HCT116 (cell line): ENCODE measurements at regions not wholly inside any gene's neighbourhood (a gene's known extent, or its start where the extent isn't known, plus 50 kb on each side); places are given as distances from the start of the nearest gene placed in this dataset.

Experiments used
- ATAC-seq: fragments of 200-7000 bp; cut with Tn5 transposase; 2 replicates; pipeline ENCODE4 v1.9.1; 2020; ENCODE audit warnings: mild to moderate bottlenecking, moderate library complexity
- BruUV-seq: library from RNA; stranded (reverse); fragments of 400-500 nt; replicated peaks from 2 replicates; lab custom pipeline; 2021; lab: Mats Ljungman, UMichigan
- CTCF ChIA-PET: fragments of 300-600 bp; sonication (Branson Sonifier 250); formaldehyde crosslinking; loops from one replicate; lab custom pipeline; 2021; ENCODE audit warnings: antibody characterized with exemption; lab: Charles Lee
- POLR2A ChIA-PET: fragments of 300-600, 350-600 bp; sonication (Branson Sonifier 250); formaldehyde crosslinking; loops from one replicate; lab custom pipeline; 2021; ENCODE audit warnings: antibody characterized with exemption; lab: Charles Lee
- RAD21 ChIA-PET, 2 experiments: fragments of 300-600 bp; sonication (Branson Sonifier 250); formaldehyde crosslinking; loops; one replicate each; lab custom pipeline; 2023; ENCODE audit warnings: low total read pairs in 2 of 2; ENCODE audit not compliant: uncharacterized antibody in 2 of 2, unreplicated experiment in 2 of 2, low non-redundant PET in 1 of 2; lab: Charles Lee
- DNase-seq: peaks from one replicate; pipeline ENCODE4 v3.0.0-alpha.2; 2010; ENCODE audit warnings: low read depth, low spot score
- H2AFZ ChIP-seq: fragments of 200-600 bp; shearing (Covaris generic), sonication (generic); 2 replicates; pipeline ENCODE4 v1.6.1; 2017; ENCODE audit warnings: low read depth, mixed run types, mixed read lengths, antibody characterized with exemption, low read length; ENCODE audit not compliant: poor library complexity, severe bottlenecking
- H3K27ac ChIP-seq: 2 replicates; pipeline ENCODE4 v1.5.1; 2012; ENCODE audit warnings: low read depth, low read length
- H3K27me3 ChIP-seq: fragments of 200-600 bp; sonication (generic); 2 replicates; pipeline ENCODE4 v1.6.1; 2016; ENCODE audit warnings: mixed run types, low read length, mixed read lengths; ENCODE audit not compliant: insufficient read depth
- H3K36me3 ChIP-seq, 2 experiments: fragments of 200-500 bp in 1 of 2; fragments of 200-600 bp in 1 of 2; sonication (Bioruptor generic) in 1 of 2; sonication (generic) in 1 of 2; 2 replicates each; pipeline versions ENCODE4 v1.5.1 to v1.6.1; 2014 to 2016; ENCODE audit warnings: low read length in 2 of 2, inconsistent platforms in 1 of 2, mixed read lengths in 1 of 2, mixed run types in 1 of 2; ENCODE audit not compliant: insufficient read depth in 2 of 2, control insufficient read depth in 1 of 2
- H3K4me1 ChIP-seq, 2 experiments: fragments of 200-600 bp in 1 of 2; sonication (generic) in 1 of 2; 2 replicates each; pipeline versions ENCODE4 v1.5.1 to v1.6.1; 2012 to 2017; ENCODE audit warnings: low read length in 2 of 2, inconsistent platforms in 1 of 2, mild to moderate bottlenecking in 1 of 2, mixed read lengths in 1 of 2, mixed run types in 1 of 2, moderate library complexity in 1 of 2; ENCODE audit not compliant: insufficient read depth in 2 of 2, control insufficient read depth in 1 of 2
- H3K4me2 ChIP-seq: fragments of 200-600 bp; sonication (generic); 2 replicates; pipeline ENCODE4 v1.6.1; 2017; ENCODE audit warnings: mixed run types, low read length, mixed read lengths
- H3K4me3 ChIP-seq, 2 experiments: fragments of 200-600 bp in 1 of 2; sonication (generic) in 1 of 2; replicated peaks in 1 of 2; 2 replicates each; pipeline ENCODE4 v1.5.1; 2011 to 2016; ENCODE audit warnings: low read length in 2 of 2, control low read depth in 1 of 2, low read depth in 1 of 2, mild to moderate bottlenecking in 1 of 2, mixed read lengths in 1 of 2, mixed run types in 1 of 2
- H3K79me2 ChIP-seq: fragments of 200-600 bp; sonication (generic); 2 replicates; pipeline ENCODE4 v1.6.1; 2017; ENCODE audit warnings: mild to moderate bottlenecking, mixed run types, low read length, moderate library complexity, mixed read lengths; ENCODE audit not compliant: insufficient read depth
- H3K9ac ChIP-seq: fragments of 200-600 bp; sonication (generic); 2 replicates; pipeline ENCODE4 v1.6.1; 2016; ENCODE audit warnings: low read length, mixed read lengths
- H3K9me2 ChIP-seq: fragments of 200-600 bp; sonication (generic), shearing (Covaris generic); 2 replicates; pipeline ENCODE4 v1.6.1; 2017; ENCODE audit warnings: mixed run types, mild to moderate bottlenecking, moderate library complexity; ENCODE audit not compliant: insufficient read depth
- H3K9me3 ChIP-seq, 2 experiments: fragments of 200-500 bp in 1 of 2; fragments of 200-600 bp in 1 of 2; sonication (Bioruptor generic) in 1 of 2; sonication (generic) in 1 of 2; 2 replicates each; pipeline ENCODE4 v1.6.1; 2014 to 2017; ENCODE audit warnings: low read length in 2 of 2, mixed read lengths in 2 of 2, inconsistent platforms in 1 of 2, low read depth in 1 of 2, mild to moderate bottlenecking in 1 of 2, mixed run types in 1 of 2, moderate library complexity in 1 of 2; ENCODE audit not compliant: control insufficient read depth in 1 of 2, insufficient read depth in 1 of 2
- H4K20me1 ChIP-seq: fragments of 200-600 bp; sonication (generic), shearing (Covaris generic); 2 replicates; pipeline ENCODE4 v1.6.1; 2017; ENCODE audit warnings: mixed run types, mild to moderate bottlenecking, moderate library complexity; ENCODE audit not compliant: insufficient read depth
- CBX3 ChIP-seq: IDR thresholded peaks from 2 replicates; pipeline ENCODE4 v1.6.1; 2012; ENCODE audit warnings: low read depth
- ELF1 ChIP-seq: IDR thresholded peaks from 2 replicates; pipeline ENCODE4 v1.6.1; 2012; ENCODE audit warnings: low read depth, borderline replicate concordance
- EZH2 ChIP-seq: fragments of 200-600 bp; sonication (generic); IDR thresholded peaks from 2 replicates; pipeline ENCODE4 v1.6.1; 2017; ENCODE audit warnings: antibody characterized with exemption, mixed run types
- EZH2phosphoT487 ChIP-seq: fragments of 200-600 bp; IDR thresholded peaks from 2 replicates; pipeline ENCODE4 v1.6.1; 2018; ENCODE audit warnings: antibody characterized with exemption, borderline replicate concordance
- FOSL1 ChIP-seq: IDR thresholded peaks from 2 replicates; pipeline ENCODE4 v1.6.1; 2012; ENCODE audit warnings: low read depth
- JUND ChIP-seq: IDR thresholded peaks from 2 replicates; pipeline ENCODE4 v1.6.1; 2012
- POLR2A ChIP-seq: IDR thresholded peaks from 2 replicates; pipeline ENCODE4 v1.7.0; 2011; ENCODE audit warnings: borderline replicate concordance; ENCODE audit not compliant: insufficient read depth, insufficient read length; ENCODE audit errors: extremely low read depth
- SIN3A ChIP-seq: IDR thresholded peaks from 2 replicates; pipeline ENCODE4 v1.6.1; 2012; ENCODE audit warnings: low read depth
- SP1 ChIP-seq: IDR thresholded peaks from 2 replicates; pipeline ENCODE4 v1.6.1; 2012; ENCODE audit warnings: low read depth
- TCF7L2 ChIP-seq: IDR thresholded peaks from 2 replicates; pipeline ENCODE4 v1.7.0; 2011; ENCODE audit warnings: borderline replicate concordance, inconsistent platforms; ENCODE audit not compliant: insufficient read depth, insufficient read length; ENCODE audit errors: extremely low read depth
- ZFX ChIP-seq: fragments of 450-650 bp; IDR thresholded peaks from 2 replicates; pipeline ENCODE4 v1.6.1; 2017
- ZNF274 ChIP-seq: fragments of 200-500 bp; sonication (Bioruptor generic); IDR thresholded peaks from 2 replicates; pipeline ENCODE4 v1.6.1; 2014; ENCODE audit warnings: mild to moderate bottlenecking, low read depth, low read length, inconsistent platforms
- intact Hi-C: fragments of 100-400 bp; cut with micrococcal nuclease; formaldehyde crosslinking; loops from 2 replicates; pipeline ENCODE4 v1.10.0; 2022
- TF ChIP-seq, protein P1 (sequence below), 3 experiments: fragments of 200-600 bp in 1 of 3; sonication (generic) in 1 of 3; IDR thresholded peaks in 2 of 3; conservative IDR thresholded peaks in 1 of 3; 2 replicates each; pipeline ENCODE4 v1.5.1; 2012 to 2017; ENCODE audit warnings: low read depth in 2 of 3, low read length in 2 of 3, antibody characterized with exemption in 1 of 3, borderline replicate concordance in 1 of 3, control low read depth in 1 of 3, mild to moderate bottlenecking in 1 of 3, mixed read lengths in 1 of 3, mixed run types in 1 of 3, moderate library complexity in 1 of 3; ENCODE audit not compliant: insufficient read depth in 1 of 3
- TF ChIP-seq, protein P2 (sequence below): IDR thresholded peaks from 2 replicates; pipeline ENCODE4 v1.6.1; 2012; ENCODE audit warnings: low read depth

DNA sequence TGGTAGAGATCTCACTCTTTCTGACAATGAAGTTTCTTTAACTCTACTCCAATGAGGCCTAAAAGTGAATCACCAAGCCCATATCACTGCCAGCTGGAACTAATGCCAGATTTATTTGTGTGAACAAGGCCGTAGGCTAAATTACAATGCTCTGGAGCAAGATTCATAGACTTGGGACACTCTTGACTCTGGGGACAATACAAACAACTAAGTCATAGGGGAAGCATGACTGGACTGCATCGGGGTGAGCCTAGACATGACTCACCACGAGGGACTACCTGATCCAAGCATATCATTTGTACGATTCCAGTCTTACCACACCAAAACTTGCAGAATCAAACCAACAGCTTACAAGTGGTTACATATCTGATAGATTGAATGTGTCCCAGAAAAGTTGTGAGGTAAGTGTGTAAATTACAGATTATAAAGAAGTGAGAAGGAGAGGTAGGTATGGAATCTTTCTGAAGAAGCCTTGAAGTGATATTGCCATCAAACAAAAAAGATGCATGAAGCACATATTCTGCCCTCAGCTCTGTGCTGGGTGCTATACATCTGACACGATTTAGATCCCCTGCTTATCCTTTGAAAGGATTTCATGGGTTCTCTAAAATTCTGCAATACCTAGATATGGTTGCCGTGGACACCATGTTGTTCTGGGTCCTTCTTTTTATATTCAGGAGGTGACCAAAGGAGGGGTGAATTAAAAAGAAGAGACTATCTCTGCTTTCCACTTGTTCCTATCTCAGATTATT is 199.3 kb upstream of the PDE4D start (continued):
- TF ChIP-seq, protein P1, sequence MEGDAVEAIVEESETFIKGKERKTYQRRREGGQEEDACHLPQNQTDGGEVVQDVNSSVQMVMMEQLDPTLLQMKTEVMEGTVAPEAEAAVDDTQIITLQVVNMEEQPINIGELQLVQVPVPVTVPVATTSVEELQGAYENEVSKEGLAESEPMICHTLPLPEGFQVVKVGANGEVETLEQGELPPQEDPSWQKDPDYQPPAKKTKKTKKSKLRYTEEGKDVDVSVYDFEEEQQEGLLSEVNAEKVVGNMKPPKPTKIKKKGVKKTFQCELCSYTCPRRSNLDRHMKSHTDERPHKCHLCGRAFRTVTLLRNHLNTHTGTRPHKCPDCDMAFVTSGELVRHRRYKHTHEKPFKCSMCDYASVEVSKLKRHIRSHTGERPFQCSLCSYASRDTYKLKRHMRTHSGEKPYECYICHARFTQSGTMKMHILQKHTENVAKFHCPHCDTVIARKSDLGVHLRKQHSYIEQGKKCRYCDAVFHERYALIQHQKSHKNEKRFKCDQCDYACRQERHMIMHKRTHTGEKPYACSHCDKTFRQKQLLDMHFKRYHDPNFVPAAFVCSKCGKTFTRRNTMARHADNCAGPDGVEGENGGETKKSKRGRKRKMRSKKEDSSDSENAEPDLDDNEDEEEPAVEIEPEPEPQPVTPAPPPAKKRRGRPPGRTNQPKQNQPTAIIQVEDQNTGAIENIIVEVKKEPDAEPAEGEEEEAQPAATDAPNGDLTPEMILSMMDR (IDR thresholded peaks at IDR 0.05 in 2 of 3, conservative IDR thresholded peaks at IDR 0.05 in 1 of 3; ENCODE audit: borderline replicate concordance in 1 of 3, insufficient read depth in 1 of 3, low read depth in 2 of 3, low read length in 2 of 3), result no peak
- TF ChIP-seq CBX3 (no peak), EZH2phosphoT487 (no peak)
- TF ChIP-seq, all 23 proteins: peak for 0

DNA sequence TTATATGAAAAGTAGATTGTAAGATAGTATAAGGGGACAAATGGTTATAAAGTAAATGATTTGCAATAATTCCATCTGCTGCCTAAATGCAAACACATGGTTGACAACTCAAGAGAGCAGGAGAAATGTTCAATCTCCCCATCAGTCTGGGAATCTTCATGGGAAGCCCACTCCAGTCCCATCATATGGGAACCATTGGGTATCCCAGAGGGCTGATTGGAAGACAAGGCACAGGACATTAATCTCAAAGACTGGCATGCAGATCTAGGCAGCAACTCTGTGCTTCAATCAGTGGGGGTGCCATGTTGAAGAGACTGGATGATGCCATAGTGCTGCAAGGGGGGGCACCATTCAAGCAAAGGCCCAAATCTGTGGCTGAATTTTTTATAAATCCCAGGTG is 193.1 kb upstream of the PDE4D start:
- H4K20me1 ChIP-seq, result no peaks in the 10 kb centered on the region
- DNase-seq (no peak), ATAC-seq (no peak)
- no peaks in the 10 kb centered on the region for H3K9me2 ChIP-seq
- H3K4me2 ChIP-seq, result no peak overlapping the region
- no peak overlapping the region for H2AFZ ChIP-seq
- RAD21 ChIA-PET, result no interaction called here
- H3K36me3 ChIP-seq, result no peaks in the 10 kb centered on the region
- POLR2A ChIA-PET, result no interaction called here
- no TSS peak for BruUV-seq
- H3K27me3 ChIP-seq, result no peaks in the 10 kb centered on the region
- no peak overlapping the region for H3K9ac ChIP-seq
- H3K79me2 ChIP-seq, result no peaks in the 10 kb centered on the region
- no peak overlapping the region for H3K27ac ChIP-seq
- intact Hi-C loops, result no loop called here
- no peaks in the 10 kb centered on the region for H3K9me3 ChIP-seq
- CTCF ChIA-PET, result no interaction called here
- no peaks in the 10 kb centered on the region for H3K4me1 ChIP-seq
- no peak overlapping the region for H3K4me3 ChIP-seq
- TF ChIP-seq, protein P1 (IDR thresholded peaks at IDR 0.05 in 2 of 3, conservative IDR thresholded peaks at IDR 0.05 in 1 of 3; ENCODE audit: borderline replicate concordance in 1 of 3, insufficient read depth in 1 of 3, low read depth in 2 of 3, low read length in 2 of 3), result no peak
- no peak for TF ChIP-seq CBX3
- no peak for TF ChIP-seq ZNF274
- no peak for TF ChIP-seq ELF1
- TF ChIP-seq JUND, result no peak
- TF ChIP-seq TCF7L2, result no peak
- no peak for TF ChIP-seq SIN3A
- no peak for TF ChIP-seq POLR2A
- no peak for TF ChIP-seq ZFX
- TF ChIP-seq, protein P2, sequence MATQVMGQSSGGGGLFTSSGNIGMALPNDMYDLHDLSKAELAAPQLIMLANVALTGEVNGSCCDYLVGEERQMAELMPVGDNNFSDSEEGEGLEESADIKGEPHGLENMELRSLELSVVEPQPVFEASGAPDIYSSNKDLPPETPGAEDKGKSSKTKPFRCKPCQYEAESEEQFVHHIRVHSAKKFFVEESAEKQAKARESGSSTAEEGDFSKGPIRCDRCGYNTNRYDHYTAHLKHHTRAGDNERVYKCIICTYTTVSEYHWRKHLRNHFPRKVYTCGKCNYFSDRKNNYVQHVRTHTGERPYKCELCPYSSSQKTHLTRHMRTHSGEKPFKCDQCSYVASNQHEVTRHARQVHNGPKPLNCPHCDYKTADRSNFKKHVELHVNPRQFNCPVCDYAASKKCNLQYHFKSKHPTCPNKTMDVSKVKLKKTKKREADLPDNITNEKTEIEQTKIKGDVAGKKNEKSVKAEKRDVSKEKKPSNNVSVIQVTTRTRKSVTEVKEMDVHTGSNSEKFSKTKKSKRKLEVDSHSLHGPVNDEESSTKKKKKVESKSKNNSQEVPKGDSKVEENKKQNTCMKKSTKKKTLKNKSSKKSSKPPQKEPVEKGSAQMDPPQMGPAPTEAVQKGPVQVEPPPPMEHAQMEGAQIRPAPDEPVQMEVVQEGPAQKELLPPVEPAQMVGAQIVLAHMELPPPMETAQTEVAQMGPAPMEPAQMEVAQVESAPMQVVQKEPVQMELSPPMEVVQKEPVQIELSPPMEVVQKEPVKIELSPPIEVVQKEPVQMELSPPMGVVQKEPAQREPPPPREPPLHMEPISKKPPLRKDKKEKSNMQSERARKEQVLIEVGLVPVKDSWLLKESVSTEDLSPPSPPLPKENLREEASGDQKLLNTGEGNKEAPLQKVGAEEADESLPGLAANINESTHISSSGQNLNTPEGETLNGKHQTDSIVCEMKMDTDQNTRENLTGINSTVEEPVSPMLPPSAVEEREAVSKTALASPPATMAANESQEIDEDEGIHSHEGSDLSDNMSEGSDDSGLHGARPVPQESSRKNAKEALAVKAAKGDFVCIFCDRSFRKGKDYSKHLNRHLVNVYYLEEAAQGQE, result no peak
- no peak for TF ChIP-seq EZH2
- no peak for TF ChIP-seq SP1
- no peak for TF ChIP-seq FOSL1
